Tibial artery (tissue), 4 donors: ENCODE measurements at regions not wholly inside any gene's neighbourhood (a gene's known extent, or its start where the extent isn't known, plus 50 kb on each side); places are given as distances from the start of the nearest gene placed in this dataset.

ENCODE experiments used
- DNase-seq, 2 donors: peaks; one replicate each; pipeline ENCODE4 v3.0.0-alpha.2; 2019
- H3K27ac ChIP-seq, 2 donors: fragments of 200-600 bp; sonication (generic) in 1 of 2; 1 replicate in 1 of 2; 2 replicates in 1 of 2; pipeline ENCODE4 v1.5.1; 2018 to 2019; ENCODE audit warnings: mild to moderate bottlenecking in 1 of 2
- H3K27me3 ChIP-seq, 2 donors: fragments of 200-600 bp; sonication (generic) in 1 of 2; one replicate each; pipeline versions ENCODE4 v1.5.1 to v1.6.0; 2016 to 2019
- H3K36me3 ChIP-seq, 3 donors: fragments of 200-600 bp; sonication (generic) in 2 of 3; one replicate each; pipeline ENCODE4 v1.5.1; 2016 to 2019; ENCODE audit warnings: mild to moderate bottlenecking in 2 of 3
- H3K4me1 ChIP-seq, 4 donors: fragments of 200-600 bp; sonication (generic) in 2 of 4; 1 replicate in 3 of 4; 2 replicates in 1 of 4; pipeline ENCODE4 v1.5.1; 2016 to 2019
- H3K4me3 ChIP-seq, 2 donors: fragments of 200-600 bp; sonication (generic) in 1 of 2; 1 replicate in 1 of 2; 2 replicates in 1 of 2; pipeline ENCODE4 v1.5.1; 2018 to 2019; ENCODE audit warnings: mild to moderate bottlenecking in 2 of 2
- H3K9me3 ChIP-seq, 3 donors: fragments of 200-600 bp; sonication (generic) in 1 of 3; one replicate each; pipeline ENCODE4 v1.5.1; 2016 to 2019
- CTCF ChIP-seq, 2 experiments: fragments of 200-600 bp in 1 of 2; fragments of 450-650 bp in 1 of 2; IDR thresholded peaks; one replicate each; pipeline ENCODE4 v1.5.1; 2017 to 2019; ENCODE audit warnings: antibody characterized with exemption in 2 of 2, mild to moderate bottlenecking in 1 of 2, moderate library complexity in 1 of 2
- intact Hi-C: fragments of 100-400 bp; cut with DNase I; formaldehyde crosslinking; loops from one replicate; pipeline ENCODE4 v1.15.0; 2023; ENCODE audit warnings: low total_unique reads

GRCh38 chrX:7640392-7640791 lies 202.6 kb upstream of the VCX start:
- no peak for DNase-seq
- H3K27me3 ChIP-seq, result no peaks in the 10 kb centered on the region
- no peaks in the 10 kb centered on the region for H3K4me1 ChIP-seq
- H3K4me3 ChIP-seq, result no peak overlapping the region
- no peaks in the 10 kb centered on the region for H3K36me3 ChIP-seq
- no peak overlapping the region for H3K27ac ChIP-seq
- intact Hi-C loops, result no loop called here
- no peak for TF ChIP-seq CTCF (IDR thresholded peaks at IDR 0.05)
- peaks cover 0 to 6% (median 0%) of the 10 kb centered on the region in 3 donors for H3K9me3 ChIP-seq

GRCh38 chrX:7638078-7638710 lies 204.8 kb upstream of the VCX start:
- no peak overlapping the region for H3K4me3 ChIP-seq
- no peaks in the 10 kb centered on the region for H3K36me3 ChIP-seq
- intact Hi-C loops, result no loop called here
- no peak for DNase-seq
- no peak for TF ChIP-seq CTCF (IDR thresholded peaks at IDR 0.05)
- no peaks in the 10 kb centered on the region for H3K4me1 ChIP-seq
- H3K27ac ChIP-seq, result no peak overlapping the region
- H3K9me3 ChIP-seq, result peaks cover 0 to 6% (median 0%) of the 10 kb centered on the region in 3 donors
- no peaks in the 10 kb centered on the region for H3K27me3 ChIP-seq

GRCh38 chrX:7637066-7637465 lies 205.9 kb upstream of the VCX start:
- intact Hi-C loops, result no loop called here
- Histone ChIP-seq H3K9me3 (peaks cover 0 to 8% (median 0%) of the 10 kb centered on the region in 3 donors), H3K4me1 (no peaks in the 10 kb centered on the region), H3K4me3 (no peak overlapping the region), H3K36me3 (no peaks in the 10 kb centered on the region), H3K27me3 (no peaks in the 10 kb centered on the region), H3K27ac (no peak overlapping the region)
- no peak for TF ChIP-seq CTCF (IDR thresholded peaks at IDR 0.05)
- DNase-seq, result no peak

- no peaks in the 10 kb centered on the region for H3K4me1 ChIP-seq
- H3K27ac ChIP-seq, result no peak overlapping the region
- no peak for DNase-seq
- intact Hi-C loops, result no loop called here
- H3K36me3 ChIP-seq, result no peaks in the 10 kb centered on the region
- H3K27me3 ChIP-seq, result no peaks in the 10 kb centered on the region
- H3K9me3 ChIP-seq, result peaks cover 0 to 11% (median 0%) of the 10 kb centered on the region in 3 donors
- TF ChIP-seq CTCF (IDR thresholded peaks at IDR 0.05), result no peak
- H3K4me3 ChIP-seq, result no peak overlapping the region
These were observed 207.4 kb upstream of the VCX start for GRCh38 chrX:7635604-7636003.

- DNase-seq, result no peak
- TF ChIP-seq CTCF (IDR thresholded peaks at IDR 0.05), result no peak
- Histone ChIP-seq H3K27ac (no peak overlapping the region), H3K9me3 (no peaks in the 10 kb centered on the region), H3K36me3 (no peaks in the 10 kb centered on the region), H3K27me3 (no peaks in the 10 kb centered on the region), H3K4me3 (no peak overlapping the region), H3K4me1 (no peaks in the 10 kb centered on the region)
- intact Hi-C loops, result no loop called here
These were observed 222.4 kb upstream of the VCX start for GRCh38 chrX:7620560-7620959.

- H3K4me1 ChIP-seq, result no peaks in the 10 kb centered on the region
- no peaks in the 10 kb centered on the region for H3K9me3 ChIP-seq
- intact Hi-C loops, result no loop called here
- no peaks in the 10 kb centered on the region for H3K36me3 ChIP-seq
- no peak overlapping the region for H3K27ac ChIP-seq
- no peaks in the 10 kb centered on the region for H3K27me3 ChIP-seq
- no peak for DNase-seq
- no peak for TF ChIP-seq CTCF (IDR thresholded peaks at IDR 0.05)
- no peak overlapping the region for H3K4me3 ChIP-seq
These were observed 225.0 kb upstream of the VCX start for GRCh38 chrX:7617994-7618393.
